H9 (cell line): ENCODE measurements at regions not wholly inside any gene's neighbourhood (a gene's known extent, or its start where the extent isn't known, plus 50 kb on each side); places are given as distances from the start of the nearest gene placed in this dataset.

Experiments used
- DNase-seq: peaks from one replicate; pipeline ENCODE4 v3.0.0-alpha.2; 2017
- H2AFZ ChIP-seq: one replicate; pipeline ENCODE4 v1.6.1; 2013; ENCODE audit warnings: mild to moderate bottlenecking, low read length, control low read depth, moderate library complexity
- H2AK5ac ChIP-seq: 2 replicates; pipeline ENCODE4 v1.6.1; 2013; ENCODE audit warnings: low read length, control low read depth, mixed read lengths; ENCODE audit not compliant: insufficient read length
- H2BK120ac ChIP-seq: one replicate; pipeline ENCODE4 v1.6.1; 2013; ENCODE audit warnings: low read depth, mild to moderate bottlenecking, low read length, control low read depth, inconsistent platforms; ENCODE audit not compliant: poor library complexity, severe bottlenecking
- H2BK12ac ChIP-seq: 2 replicates; pipeline ENCODE4 v1.6.1; 2013; ENCODE audit warnings: low read length, control low read depth, mixed read lengths, low read depth; ENCODE audit not compliant: insufficient read length
- H2BK15ac ChIP-seq: 2 replicates; pipeline ENCODE4 v1.6.1; 2013; ENCODE audit warnings: low read depth, low read length, control low read depth
- H2BK20ac ChIP-seq: one replicate; pipeline ENCODE4 v1.6.1; 2013; ENCODE audit warnings: low read depth, mild to moderate bottlenecking, low read length, control low read depth, inconsistent platforms; ENCODE audit not compliant: poor library complexity, severe bottlenecking
- H2BK5ac ChIP-seq: 2 replicates; pipeline ENCODE4 v1.6.1; 2013; ENCODE audit warnings: low read length, control low read depth, mixed read lengths; ENCODE audit not compliant: insufficient read length
- H3K14ac ChIP-seq: 2 replicates; pipeline ENCODE4 v1.6.1; 2013; ENCODE audit warnings: low read length, control low read depth; ENCODE audit not compliant: insufficient read depth
- H3K18ac ChIP-seq: 2 replicates; pipeline ENCODE4 v1.6.1; 2013; ENCODE audit warnings: low read depth, mild to moderate bottlenecking, mixed read lengths, low read length, control low read depth; ENCODE audit not compliant: insufficient read length
- H3K23ac ChIP-seq: 2 replicates; pipeline ENCODE4 v1.6.1; 2013; ENCODE audit warnings: low read length, control low read depth, mixed read lengths, low read depth; ENCODE audit not compliant: insufficient read length
- H3K23me2 ChIP-seq: 2 replicates; pipeline ENCODE4 v1.6.1; 2013; ENCODE audit warnings: low read depth, mild to moderate bottlenecking, mixed read lengths, low read length, control low read depth; ENCODE audit not compliant: insufficient read length, poor library complexity, severe bottlenecking
- H3K27ac ChIP-seq: 2 replicates; pipeline ENCODE4 v1.5.1; 2013; ENCODE audit warnings: low read length, control low read depth, mixed read lengths, low read depth; ENCODE audit not compliant: insufficient read length
- H3K27me3 ChIP-seq: 2 replicates; pipeline ENCODE4 v1.6.1; 2013; ENCODE audit warnings: low read length, control low read depth, inconsistent platforms; ENCODE audit not compliant: insufficient read depth
- H3K4ac ChIP-seq: 2 replicates; pipeline ENCODE4 v1.6.1; 2013; ENCODE audit warnings: low read depth, mild to moderate bottlenecking, control low read depth, inconsistent platforms, low read length, moderate library complexity
- H3K4me1 ChIP-seq: 2 replicates; pipeline ENCODE4 v1.6.1; 2013; ENCODE audit warnings: low read length, control low read depth, inconsistent platforms; ENCODE audit not compliant: insufficient read depth
- H3K4me2 ChIP-seq: 2 replicates; pipeline ENCODE4 v1.6.1; 2013; ENCODE audit warnings: low read length, control low read depth, mixed read lengths; ENCODE audit not compliant: insufficient read length, insufficient read depth
- H3K56ac ChIP-seq: 2 replicates; pipeline ENCODE4 v1.6.1; 2013; ENCODE audit warnings: low read depth, mild to moderate bottlenecking, mixed read lengths, low read length, control low read depth; ENCODE audit not compliant: insufficient read length
- H3K79me1 ChIP-seq: 2 replicates; pipeline ENCODE4 v1.6.1; 2013; ENCODE audit warnings: low read depth, mild to moderate bottlenecking, moderate library complexity, low read length, control low read depth, inconsistent platforms; ENCODE audit not compliant: insufficient read depth, poor library complexity, severe bottlenecking
- H3K79me2 ChIP-seq: 2 replicates; pipeline ENCODE4 v1.6.1; 2013; ENCODE audit warnings: low read length, control low read depth, inconsistent platforms; ENCODE audit not compliant: insufficient read depth
- H3K9ac ChIP-seq: 2 replicates; pipeline ENCODE4 v1.6.1; 2013; ENCODE audit warnings: low read length, control low read depth, mixed read lengths; ENCODE audit not compliant: insufficient read length; ENCODE audit errors: extremely low read depth
- H3K9me3 ChIP-seq: one replicate; pipeline ENCODE4 v1.6.1; 2013; ENCODE audit warnings: low read depth, low read length, inconsistent platforms; ENCODE audit not compliant: control insufficient read depth
- H3T11ph ChIP-seq: one replicate; pipeline ENCODE4 v1.6.1; 2013; ENCODE audit warnings: mild to moderate bottlenecking, low read length, control low read depth, inconsistent platforms
- H4K20me1 ChIP-seq: one replicate; pipeline ENCODE4 v1.6.1; 2013; ENCODE audit not compliant: control insufficient read depth, insufficient read length, insufficient read depth
- H4K5ac ChIP-seq: 2 replicates; pipeline ENCODE4 v1.6.1; 2013; ENCODE audit warnings: low read depth, mild to moderate bottlenecking, mixed read lengths, low read length, control low read depth; ENCODE audit not compliant: insufficient read length
- H4K8ac ChIP-seq: replicated peaks from 2 replicates; pipeline ENCODE4 v1.6.1; 2013; ENCODE audit warnings: low read length, control low read depth, mixed read lengths, low read depth; ENCODE audit not compliant: insufficient read length
- H4K91ac ChIP-seq: 2 replicates; pipeline ENCODE4 v1.6.1; 2013; ENCODE audit warnings: low read depth, mild to moderate bottlenecking, moderate library complexity, mixed read lengths, low read length, control low read depth; ENCODE audit not compliant: insufficient read length
- H3K27ac Mint-ChIP-seq, 3 experiments: 2 replicates in 2 of 3; 3 replicates in 1 of 3; pipeline ENCODE4 v1.8.0; 2020 to 2021; ENCODE audit warnings: mixed read lengths in 3 of 3, mild to moderate bottlenecking in 1 of 3, moderate library complexity in 1 of 3
- H3K27me3 Mint-ChIP-seq: 2 replicates; pipeline ENCODE4 v1.8.0; 2021; ENCODE audit warnings: low read depth, mild to moderate bottlenecking, moderate library complexity, mixed read lengths
- H3K36me3 Mint-ChIP-seq, 3 experiments: 2 replicates in 2 of 3; 3 replicates in 1 of 3; pipeline ENCODE4 v1.8.0; 2020 to 2021; ENCODE audit warnings: low read depth in 3 of 3, mixed read lengths in 3 of 3; ENCODE audit not compliant: insufficient read depth in 1 of 3
- H3K4me1 Mint-ChIP-seq, 2 experiments: 2 replicates each; pipeline ENCODE4 v1.8.0; 2020; ENCODE audit warnings: mixed read lengths in 2 of 2
- H3K4me3 Mint-ChIP-seq, 2 experiments: 2 replicates in 1 of 2; 3 replicates in 1 of 2; pipeline ENCODE4 v1.8.0; 2020 to 2021; ENCODE audit warnings: mild to moderate bottlenecking in 2 of 2, mixed read lengths in 2 of 2, moderate library complexity in 1 of 2
- H3K9me3 Mint-ChIP-seq, 2 experiments: 2 replicates in 1 of 2; 3 replicates in 1 of 2; pipeline ENCODE4 v1.8.0; 2020; ENCODE audit warnings: mild to moderate bottlenecking in 2 of 2, mixed read lengths in 2 of 2, moderate library complexity in 1 of 2
- CTCF ChIP-seq: fragments of 200-600 bp; sonication (generic); conservative IDR thresholded peaks from 3 replicates; pipeline ENCODE4 v1.8.0; 2021; ENCODE audit warnings: antibody characterized with exemption, mild to moderate bottlenecking
- WGBS: extraction: QIAGEN DNeasy Blood & Tissue Kit; methylation state at CpG from one replicate; pipeline ENCODE4 v1.1.7; 2013; ENCODE audit warnings: missing lambda C conversion rate, low lambda C conversion rate, mixed read lengths; ENCODE audit not compliant: insufficient read length; ENCODE audit errors: extremely low coverage; 5-methylcytosine and 5-hydroxymethylcytosine counted together

GRCh38 chr5:2251751-2252150, 369.0 kb upstream of the IRX4 start:
- no CpG with 5 or more reads among the region's 10 CpGs for WGBS

More at GRCh38 chr5:2251751-2252150, 369.0 kb upstream of the IRX4 start:
- Histone ChIP-seq H2BK20ac (no peak overlapping the region), H4K5ac (no peak overlapping the region), H3K4ac (no peak overlapping the region), H4K8ac (no peak overlapping the region), H3K4me2 (no peak overlapping the region), H3K27me3 (no peaks in the 10 kb centered on the region), H2BK5ac (no peak overlapping the region), H2AFZ (no peak overlapping the region), H3K23ac (no peak overlapping the region), H3K4me1 (no peaks in the 10 kb centered on the region), H2AK5ac (no peak overlapping the region), H2BK12ac (no peak overlapping the region), H3K79me2 (no peaks in the 10 kb centered on the region), H4K91ac (no peak overlapping the region), H3T11ph (no peak overlapping the region), H4K20me1 (no peaks in the 10 kb centered on the region), H3K9me3 (no peaks in the 10 kb centered on the region), H3K56ac (no peak overlapping the region), H2BK120ac (no peak overlapping the region), H2BK15ac (no peak overlapping the region), H3K27ac (no peak overlapping the region), H3K23me2 (no peaks in the 10 kb centered on the region), H3K9ac (no peak overlapping the region), H3K14ac (no peak overlapping the region), H3K18ac (no peak overlapping the region), H3K79me1 (no peaks in the 10 kb centered on the region)
- H3K9me3 Mint-ChIP-seq = peaks cover 13 to 15% of the 10 kb centered on the region in 2 experiments; a peak in 4 of 5 replicates
- peaks cover 4% of the 10 kb centered on the region for H3K27me3 Mint-ChIP-seq
- H3K4me1 Mint-ChIP-seq = peaks cover 4 to 14% of the 10 kb centered on the region in 2 experiments; a peak in 3 of 4 replicates
- TF ChIP-seq CTCF = no peak
- H3K36me3 Mint-ChIP-seq = peaks cover 0 to 13% (median 2%) of the 10 kb centered on the region in 3 experiments; a peak in 1 of 7 replicates
- DNase-seq = no peak
- no peak overlapping the region for H3K27ac Mint-ChIP-seq
- no peak overlapping the region for H3K4me3 Mint-ChIP-seq
